Vagina (tissue), 2 donors: ENCODE measurements at regions not wholly inside any gene's neighbourhood (a gene's known extent, or its start where the extent isn't known, plus 50 kb on each side); places are given as distances from the start of the nearest gene placed in this dataset.

Source experiments
- CTCF ChIP-seq, 3 experiments: fragments of 450-650 bp in 2 of 3; fragments of 200-600 bp in 1 of 3; sonication (generic) in 1 of 3; IDR thresholded peaks; one replicate each; pipeline ENCODE4 v1.5.1; 2017 to 2019; ENCODE audit warnings: antibody characterized with exemption in 3 of 3, mild to moderate bottlenecking in 2 of 3, moderate library complexity in 2 of 3
- POLR2A ChIP-seq, 2 donors: fragments of 450-650 bp; IDR thresholded peaks; one replicate each; pipeline ENCODE4 v1.6.1; 2017; ENCODE audit warnings: antibody characterized with exemption in 2 of 2, mild to moderate bottlenecking in 2 of 2, moderate library complexity in 2 of 2
- POLR2AphosphoS5 ChIP-seq, 2 donors: sonication (generic); formaldehyde crosslinking; IDR thresholded peaks; one replicate each; pipeline ENCODE4 v1.9.0; 2017; ENCODE audit warnings: antibody characterized with exemption in 2 of 2, mild to moderate bottlenecking in 2 of 2, low read depth in 1 of 2; ENCODE audit not compliant: insufficient read depth in 1 of 2

GRCh38 chr5:82931110-82931509, 146.1 kb downstream of the TMEM167A start:
- no peak for TF ChIP-seq CTCF (IDR thresholded peaks at IDR 0.05)
- TF ChIP-seq POLR2A (IDR thresholded peaks at IDR 0.05): no peak
- TF ChIP-seq POLR2AphosphoS5 (IDR thresholded peaks at IDR 0.05; ENCODE audit: insufficient read depth in 1 of 2, low read depth in 1 of 2): peak in 1 of 2 donors; percentile 76
